SK-N-SH treated with all-trans-retinoic acid at 6 μM for 48 hours (cell line): ENCODE measurements at regions not wholly inside any gene's neighbourhood (a gene's known extent, or its start where the extent isn't known, plus 50 kb on each side); places are given as distances from the start of the nearest gene placed in this dataset.

ENCODE experiments used
- ATAC-seq: fragments of 200-7000 bp; cut with Tn5 transposase; 3 replicates; pipeline ENCODE4 v1.9.1; 2020; ENCODE audit warnings: mild to moderate bottlenecking, moderate library complexity
- ARNTL ChIP-seq: fragments of 450-650 bp; formaldehyde crosslinking; IDR thresholded peaks from 2 replicates; pipeline ENCODE4 v1.5.0; 2020; ENCODE audit warnings: low read depth, mild to moderate bottlenecking, moderate library complexity, borderline replicate concordance
- BACH2 ChIP-seq: fragments of 250-450 bp; sonication (Bioruptor Pico); IDR thresholded peaks from 2 replicates; pipeline ENCODE4 v1.9.0; 2021; ENCODE audit warnings: mild to moderate bottlenecking, borderline replicate concordance
- CSDC2 ChIP-seq: fragments of 250-450 bp; sonication (Bioruptor Pico); IDR thresholded peaks from 2 replicates; pipeline ENCODE4 v1.5.0; 2020; ENCODE audit warnings: mild to moderate bottlenecking, moderate library complexity
- ESRRG ChIP-seq: fragments of 250-450 bp; sonication (Bioruptor Pico); IDR thresholded peaks from 2 replicates; pipeline ENCODE4 v1.6.1; 2021; ENCODE audit warnings: mild to moderate bottlenecking
- GLIS3 ChIP-seq: fragments of 250-450 bp; sonication (Bioruptor Pico); IDR thresholded peaks from 2 replicates; pipeline ENCODE4 v1.5.0; 2020; ENCODE audit warnings: mild to moderate bottlenecking, moderate library complexity
- ISL1 ChIP-seq: fragments of 250-450 bp; sonication (Bioruptor Pico); IDR thresholded peaks from 2 replicates; pipeline ENCODE4 v2.1.2; 2022; ENCODE audit warnings: mild to moderate bottlenecking, moderate library complexity
- PPARA ChIP-seq: fragments of 250-450 bp; sonication (Bioruptor Pico); IDR thresholded peaks from 2 replicates; pipeline ENCODE4 v1.5.0; 2020; ENCODE audit warnings: mild to moderate bottlenecking, borderline replicate concordance
- RARB ChIP-seq: fragments of 250-450 bp; sonication (Bioruptor Pico); IDR thresholded peaks from 2 replicates; pipeline ENCODE4 v1.8.0; 2021; ENCODE audit warnings: mild to moderate bottlenecking, moderate library complexity
- SNAI2 ChIP-seq: fragments of 250-450 bp; sonication (Bioruptor Pico); IDR thresholded peaks from 2 replicates; pipeline ENCODE4 v1.5.0; 2020; ENCODE audit warnings: mild to moderate bottlenecking, moderate library complexity
- TCF4 ChIP-seq: fragments of 250-450 bp; sonication (Bioruptor Pico); IDR thresholded peaks from 2 replicates; pipeline ENCODE4 v1.8.0; 2021; ENCODE audit warnings: mild to moderate bottlenecking, moderate library complexity, borderline replicate concordance
- TOX ChIP-seq: fragments of 250-450 bp; sonication (Bioruptor Pico); IDR thresholded peaks from 2 replicates; pipeline ENCODE4 v1.8.0; 2021; ENCODE audit warnings: mild to moderate bottlenecking, moderate library complexity, borderline replicate concordance
- ZC3H10 ChIP-seq: fragments of 250-450 bp; sonication (Bioruptor Pico); IDR thresholded peaks from 2 replicates; pipeline ENCODE4 v1.5.1; 2021; ENCODE audit warnings: mild to moderate bottlenecking, moderate library complexity
- ZFP3 ChIP-seq: fragments of 250-450 bp; sonication (Bioruptor Pico); IDR thresholded peaks from 2 replicates; pipeline ENCODE4 v1.5.0; 2020; ENCODE audit warnings: mild to moderate bottlenecking, moderate library complexity
- ZFP30 ChIP-seq: fragments of 450-650 bp; formaldehyde crosslinking; IDR thresholded peaks from 2 replicates; pipeline ENCODE4 v1.5.0; 2022; ENCODE audit warnings: mild to moderate bottlenecking, moderate library complexity
- ZNF565 ChIP-seq: fragments of 450-650 bp; formaldehyde crosslinking; conservative IDR thresholded peaks from 2 replicates; pipeline ENCODE4 v1.5.0; 2020; ENCODE audit warnings: low read depth, mild to moderate bottlenecking, moderate library complexity
- ZNF70 ChIP-seq: fragments of 450-650 bp; formaldehyde crosslinking; IDR thresholded peaks from 2 replicates; pipeline ENCODE4 v1.5.0; 2020; ENCODE audit warnings: mild to moderate bottlenecking, moderate library complexity
- ZNF8 ChIP-seq: fragments of 450-650 bp; formaldehyde crosslinking; IDR thresholded peaks from 2 replicates; pipeline ENCODE4 v1.5.0; 2020; ENCODE audit warnings: mild to moderate bottlenecking, moderate library complexity
- TF ChIP-seq, protein P1 (sequence below): fragments of 250-450 bp; sonication (Bioruptor Pico); IDR thresholded peaks from 2 replicates; pipeline ENCODE4 v1.5.0; 2020; ENCODE audit warnings: mild to moderate bottlenecking, moderate library complexity
- TF ChIP-seq, protein P2 (sequence below): fragments of 250-450 bp; sonication (Bioruptor Pico); IDR thresholded peaks from 2 replicates; pipeline ENCODE4 v1.5.1; 2020; ENCODE audit warnings: low read depth, mild to moderate bottlenecking, moderate library complexity
- TF ChIP-seq, protein P3 (sequence below): fragments of 250-450 bp; sonication (Bioruptor Pico); IDR thresholded peaks from 2 replicates; pipeline ENCODE4 v1.5.1; 2021; ENCODE audit warnings: mild to moderate bottlenecking, moderate library complexity
- TF ChIP-seq, protein P4 (sequence below): fragments of 250-450 bp; sonication (Bioruptor Pico); IDR thresholded peaks from 2 replicates; pipeline ENCODE4 v1.8.0; 2020; ENCODE audit warnings: mild to moderate bottlenecking, moderate library complexity, borderline replicate concordance

GRCh38 chr5:125550274-125550673 is 803.8 kb upstream of the ZNF608 start:
- ATAC-seq = peak; percentile 77
- TF ChIP-seq, protein P1, sequence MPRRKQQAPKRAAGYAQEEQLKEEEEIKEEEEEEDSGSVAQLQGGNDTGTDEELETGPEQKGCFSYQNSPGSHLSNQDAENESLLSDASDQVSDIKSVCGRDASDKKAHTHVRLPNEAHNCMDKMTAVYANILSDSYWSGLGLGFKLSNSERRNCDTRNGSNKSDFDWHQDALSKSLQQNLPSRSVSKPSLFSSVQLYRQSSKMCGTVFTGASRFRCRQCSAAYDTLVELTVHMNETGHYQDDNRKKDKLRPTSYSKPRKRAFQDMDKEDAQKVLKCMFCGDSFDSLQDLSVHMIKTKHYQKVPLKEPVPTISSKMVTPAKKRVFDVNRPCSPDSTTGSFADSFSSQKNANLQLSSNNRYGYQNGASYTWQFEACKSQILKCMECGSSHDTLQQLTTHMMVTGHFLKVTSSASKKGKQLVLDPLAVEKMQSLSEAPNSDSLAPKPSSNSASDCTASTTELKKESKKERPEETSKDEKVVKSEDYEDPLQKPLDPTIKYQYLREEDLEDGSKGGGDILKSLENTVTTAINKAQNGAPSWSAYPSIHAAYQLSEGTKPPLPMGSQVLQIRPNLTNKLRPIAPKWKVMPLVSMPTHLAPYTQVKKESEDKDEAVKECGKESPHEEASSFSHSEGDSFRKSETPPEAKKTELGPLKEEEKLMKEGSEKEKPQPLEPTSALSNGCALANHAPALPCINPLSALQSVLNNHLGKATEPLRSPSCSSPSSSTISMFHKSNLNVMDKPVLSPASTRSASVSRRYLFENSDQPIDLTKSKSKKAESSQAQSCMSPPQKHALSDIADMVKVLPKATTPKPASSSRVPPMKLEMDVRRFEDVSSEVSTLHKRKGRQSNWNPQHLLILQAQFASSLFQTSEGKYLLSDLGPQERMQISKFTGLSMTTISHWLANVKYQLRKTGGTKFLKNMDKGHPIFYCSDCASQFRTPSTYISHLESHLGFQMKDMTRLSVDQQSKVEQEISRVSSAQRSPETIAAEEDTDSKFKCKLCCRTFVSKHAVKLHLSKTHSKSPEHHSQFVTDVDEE (CRISPR knock-in tag) = peak; percentile 88
- TF ChIP-seq ZNF70 (CRISPR knock-in tag) (no peak), ZFP30 (CRISPR knock-in tag) (no peak), CSDC2 (no peak), ZNF8 (CRISPR knock-in tag) (0 out of 2 replicates have a peak, but pooled peaks have one; percentile 42), ZNF565 (no peak), ZFP3 (0 out of 2 replicates have a peak, but pooled peaks have one; percentile 26), GLIS3 (no peak), TOX (peak; percentile 58; the same call in 1 of the 2 replicates), ISL1 (peak; percentile 91), TCF4 (CRISPR knock-in tag) (peak; percentile 80)
- TF ChIP-seq, protein P2, sequence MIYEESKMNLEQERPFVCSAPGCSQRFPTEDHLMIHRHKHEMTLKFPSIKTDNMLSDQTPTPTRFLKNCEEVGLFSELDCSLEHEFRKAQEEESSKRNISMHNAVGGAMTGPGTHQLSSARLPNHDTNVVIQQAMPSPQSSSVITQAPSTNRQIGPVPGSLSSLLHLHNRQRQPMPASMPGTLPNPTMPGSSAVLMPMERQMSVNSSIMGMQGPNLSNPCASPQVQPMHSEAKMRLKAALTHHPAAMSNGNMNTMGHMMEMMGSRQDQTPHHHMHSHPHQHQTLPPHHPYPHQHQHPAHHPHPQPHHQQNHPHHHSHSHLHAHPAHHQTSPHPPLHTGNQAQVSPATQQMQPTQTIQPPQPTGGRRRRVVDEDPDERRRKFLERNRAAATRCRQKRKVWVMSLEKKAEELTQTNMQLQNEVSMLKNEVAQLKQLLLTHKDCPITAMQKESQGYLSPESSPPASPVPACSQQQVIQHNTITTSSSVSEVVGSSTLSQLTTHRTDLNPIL (CRISPR knock-in tag) = peak; percentile 45; the same call in 1 of the 2 replicates
- TF ChIP-seq, protein P3, sequence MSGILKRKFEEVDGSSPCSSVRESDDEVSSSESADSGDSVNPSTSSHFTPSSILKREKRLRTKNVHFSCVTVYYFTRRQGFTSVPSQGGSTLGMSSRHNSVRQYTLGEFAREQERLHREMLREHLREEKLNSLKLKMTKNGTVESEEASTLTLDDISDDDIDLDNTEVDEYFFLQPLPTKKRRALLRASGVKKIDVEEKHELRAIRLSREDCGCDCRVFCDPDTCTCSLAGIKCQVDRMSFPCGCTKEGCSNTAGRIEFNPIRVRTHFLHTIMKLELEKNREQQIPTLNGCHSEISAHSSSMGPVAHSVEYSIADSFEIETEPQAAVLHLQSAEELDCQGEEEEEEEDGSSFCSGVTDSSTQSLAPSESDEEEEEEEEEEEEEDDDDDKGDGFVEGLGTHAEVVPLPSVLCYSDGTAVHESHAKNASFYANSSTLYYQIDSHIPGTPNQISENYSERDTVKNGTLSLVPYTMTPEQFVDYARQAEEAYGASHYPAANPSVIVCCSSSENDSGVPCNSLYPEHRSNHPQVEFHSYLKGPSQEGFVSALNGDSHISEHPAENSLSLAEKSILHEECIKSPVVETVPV (CRISPR knock-in tag) = no peak

DNA sequence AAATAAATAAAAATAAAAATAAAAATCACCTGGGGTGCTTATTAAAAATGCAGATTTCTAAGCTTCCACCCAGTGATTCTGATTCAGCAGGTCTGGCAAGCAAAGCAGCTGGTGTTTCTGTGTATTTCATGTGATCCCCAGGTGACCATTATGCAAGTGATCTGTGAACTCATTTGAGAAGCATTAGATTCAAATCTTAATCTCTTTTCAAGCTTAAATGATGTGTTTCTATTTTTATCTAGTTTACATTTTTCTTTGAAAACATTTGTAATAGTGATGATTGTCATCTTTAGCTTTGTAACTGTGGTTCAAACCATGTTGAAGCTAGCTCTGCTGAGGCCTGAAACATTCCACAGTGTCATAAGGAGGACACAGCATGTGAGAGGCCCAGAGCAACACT is 804.8 kb upstream of the ZNF608 start:
- TF ChIP-seq SNAI2 (CRISPR knock-in tag) (no peak), RARB (CRISPR knock-in tag) (no peak), ZNF70 (CRISPR knock-in tag) (no peak), ZFP3 (no peak)
- TF ChIP-seq, protein P2 (CRISPR knock-in tag) = no peak
- ATAC-seq = no peak

DNA sequence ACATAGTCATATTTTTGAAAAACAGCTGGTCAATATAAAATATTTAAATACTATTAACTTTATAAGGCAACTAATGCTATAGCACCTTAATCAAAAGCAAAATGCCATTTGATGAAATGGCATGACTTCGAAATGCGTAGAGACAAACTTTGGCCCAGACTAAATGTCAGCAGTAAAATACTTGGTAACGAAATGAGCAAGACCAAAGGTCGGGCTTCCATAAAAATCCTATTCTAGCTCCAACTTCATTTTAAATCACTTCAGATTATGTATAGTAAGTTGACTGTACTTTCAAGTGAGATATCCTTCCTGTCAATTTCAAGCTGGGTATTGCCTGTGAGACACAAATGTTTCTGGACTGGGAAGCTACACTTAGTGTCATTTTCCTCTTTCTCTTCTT is 805.4 kb upstream of the ZNF608 start:
- TF ChIP-seq ESRRG (CRISPR knock-in tag) (no peak), BACH2 (CRISPR knock-in tag) (no peak), GLIS3 (no peak), ARNTL (CRISPR knock-in tag) (no peak), RARB (CRISPR knock-in tag) (no peak), SNAI2 (CRISPR knock-in tag) (no peak), ZNF565 (no peak), PPARA (no peak), ZNF70 (CRISPR knock-in tag) (no peak), CSDC2 (no peak)
- TF ChIP-seq, protein P4, sequence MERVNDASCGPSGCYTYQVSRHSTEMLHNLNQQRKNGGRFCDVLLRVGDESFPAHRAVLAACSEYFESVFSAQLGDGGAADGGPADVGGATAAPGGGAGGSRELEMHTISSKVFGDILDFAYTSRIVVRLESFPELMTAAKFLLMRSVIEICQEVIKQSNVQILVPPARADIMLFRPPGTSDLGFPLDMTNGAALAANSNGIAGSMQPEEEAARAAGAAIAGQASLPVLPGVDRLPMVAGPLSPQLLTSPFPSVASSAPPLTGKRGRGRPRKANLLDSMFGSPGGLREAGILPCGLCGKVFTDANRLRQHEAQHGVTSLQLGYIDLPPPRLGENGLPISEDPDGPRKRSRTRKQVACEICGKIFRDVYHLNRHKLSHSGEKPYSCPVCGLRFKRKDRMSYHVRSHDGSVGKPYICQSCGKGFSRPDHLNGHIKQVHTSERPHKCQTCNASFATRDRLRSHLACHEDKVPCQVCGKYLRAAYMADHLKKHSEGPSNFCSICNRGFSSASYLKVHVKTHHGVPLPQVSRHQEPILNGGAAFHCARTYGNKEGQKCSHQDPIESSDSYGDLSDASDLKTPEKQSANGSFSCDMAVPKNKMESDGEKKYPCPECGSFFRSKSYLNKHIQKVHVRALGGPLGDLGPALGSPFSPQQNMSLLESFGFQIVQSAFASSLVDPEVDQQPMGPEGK (CRISPR knock-in tag) = no peak
- ATAC-seq = no peak

- ATAC-seq = no peak; the same call in 2 of the 3 replicates
- TF ChIP-seq ISL1 (no peak), ZC3H10 (CRISPR knock-in tag) (no peak), ZNF70 (CRISPR knock-in tag) (no peak), PPARA (no peak)
Measured at GRCh38 chr5:125552486-125552885, 806.0 kb upstream of the ZNF608 start.
